ENCODE measurements at regions not wholly inside any gene's neighbourhood (a gene's known extent, or its start where the extent isn't known, plus 50 kb on each side); places are given as distances from the start of the nearest gene placed in this dataset.

GRCh38 chr1:75062111-75062510, 72.1 kb upstream of the LHX8 start:
- POLR2A ChIA-PET (ENCODE audit: unreplicated experiment), result no interaction called here
- H3K36me3 ChIP-seq (ENCODE audit: control insufficient read depth, insufficient read depth, low read length), result no peaks in the 10 kb centered on the region
- no peak overlapping the region for H3K56ac ChIP-seq (ENCODE audit: extremely low read depth, insufficient read depth, low read length)
- H2BK20ac ChIP-seq (ENCODE audit: low read depth, low read length), result no peak overlapping the region
- no peak overlapping the region for H2BK120ac ChIP-seq (ENCODE audit: low read depth, low read length)
- H3K14ac ChIP-seq (replicated peaks; ENCODE audit: low read depth, low read length), result no peak overlapping the region
- H2BK5ac ChIP-seq (ENCODE audit: low read depth, low read length, poor library complexity, severe bottlenecking), result no peak overlapping the region
- no peak overlapping the region for H3K18ac ChIP-seq (ENCODE audit: low read depth, low read length)
- H3K27me3 ChIP-seq (ENCODE audit: control insufficient read depth, insufficient read depth, low read length), result no peaks in the 10 kb centered on the region
- H3K27ac ChIP-seq (ENCODE audit: insufficient read depth, low read length), result no peak overlapping the region
- H3K4ac ChIP-seq (ENCODE audit: low read depth, low read length), result no peak overlapping the region
- DNase-seq, result no peak
- no peak overlapping the region for H4K91ac ChIP-seq (ENCODE audit: insufficient read depth, low read depth, low read length)
- CTCF ChIA-PET, result no interaction called here
- no peaks in the 10 kb centered on the region for H3K9me1 ChIP-seq (ENCODE audit: insufficient read depth, low read length)
- no peaks in the 10 kb centered on the region for H3K4me1 ChIP-seq (ENCODE audit: control insufficient read depth, insufficient read depth, low read length)
- no peak overlapping the region for H3K4me3 ChIP-seq (ENCODE audit: insufficient read depth, low read depth, low read length)
- no peak overlapping the region for H3K4me2 ChIP-seq (ENCODE audit: low read depth, low read length)
- no peaks in the 10 kb centered on the region for H4K20me1 ChIP-seq (ENCODE audit: insufficient read depth, low read length)
- H2BK15ac ChIP-seq (ENCODE audit: low read depth, low read length), result no peak overlapping the region
- H2AK9ac ChIP-seq (replicated peaks; ENCODE audit: low read depth, low read length, poor library complexity), result no peak overlapping the region
- BruUV-seq (replicated peaks), result no TSS peak
- dilution Hi-C loops (cut with HindIII; ENCODE audit: low sequenced_read_pairs, unreplicated experiment) (no loop called here), in situ Hi-C loops (cut with MboI; ENCODE audit: low sequenced_read_pairs) (no loop called here), intact Hi-C loops (cut with micrococcal nuclease) (no loop called here)
- no CpG with 5 or more reads among the region's 1 CpG for WGBS, 2 experiments (ENCODE audit: extremely low coverage in 2 of 2, insufficient read length in 1 of 2)
- no peak overlapping the region for H4K8ac ChIP-seq (ENCODE audit: low read depth in 2 of 2, low read length in 2 of 2)
- H4K5ac ChIP-seq (ENCODE audit: low read depth, low read length), result no peak overlapping the region
- no peak overlapping the region for H2AFZ ChIP-seq (replicated peaks; ENCODE audit: low read length, poor library complexity)
- H2AK5ac ChIP-seq (ENCODE audit: low read depth, low read length), result no peak overlapping the region
- ATAC-seq (ENCODE audit: low read depth), result no peak
- no peaks in the 10 kb centered on the region for H3K79me1 ChIP-seq (ENCODE audit: low read depth in 1 of 2, low read length in 2 of 2)
- TF ChIP-seq USF2 (IDR thresholded peaks at IDR 0.05; ENCODE audit: low read depth, low read length) (no peak), RAD21 (IDR thresholded peaks at IDR 0.05; ENCODE audit: low read length) (no peak), NFE2L2 (IDR thresholded peaks at IDR 0.05; ENCODE audit: low read depth, low read length) (no peak), SMC3 (IDR thresholded peaks at IDR 0.05; ENCODE audit: low read depth, low read length) (no peak), CHD1 (IDR thresholded peaks at IDR 0.05; ENCODE audit: low read depth, low read length) (no peak), FOS (IDR thresholded peaks at IDR 0.05; ENCODE audit: low read depth, low read length) (no peak), RFX5 (IDR thresholded peaks at IDR 0.05; ENCODE audit: low read depth, low read length) (no peak), POLR2A (IDR thresholded peaks at IDR 0.05; ENCODE audit: low read depth, low read length) (no peak)
- H3K9me3 ChIP-seq (ENCODE audit: control insufficient read depth, insufficient read depth, low read length), result peaks cover 2% of the 10 kb centered on the region; the same call in 1 of the 2 replicates
- H3K23ac ChIP-seq (ENCODE audit: low read depth, low read length), result no peak overlapping the region
- no peak overlapping the region for H3K9ac ChIP-seq (ENCODE audit: low read depth, low read length)
